GM18909 (cell line): ENCODE measurements at regions not wholly inside any gene's neighbourhood (a gene's known extent, or its start where the extent isn't known, plus 50 kb on each side); places are given as distances from the start of the nearest gene placed in this dataset.
A peak's percentile ranks its signal among the peaks of the same experiment; 100 is the strongest.
"Not testable (repeated sequence)": the region's sequence is repeated elsewhere in the genome, so short reads cannot be mapped to it uniquely, and the experiment has no call there.

Experiments
- ATAC-seq: cut with Tn5 transposase; IDR thresholded peaks from one replicate; pipeline ENCODE4 v1.9.1; 2021; ENCODE audit warnings: mild to moderate bottlenecking; ENCODE audit not compliant: unreplicated experiment, poor library complexity

GRCh38 chr9:3664044-3664443 is 138.2 kb upstream of the RFX3 start:
- ATAC-seq: no peak

DNA sequence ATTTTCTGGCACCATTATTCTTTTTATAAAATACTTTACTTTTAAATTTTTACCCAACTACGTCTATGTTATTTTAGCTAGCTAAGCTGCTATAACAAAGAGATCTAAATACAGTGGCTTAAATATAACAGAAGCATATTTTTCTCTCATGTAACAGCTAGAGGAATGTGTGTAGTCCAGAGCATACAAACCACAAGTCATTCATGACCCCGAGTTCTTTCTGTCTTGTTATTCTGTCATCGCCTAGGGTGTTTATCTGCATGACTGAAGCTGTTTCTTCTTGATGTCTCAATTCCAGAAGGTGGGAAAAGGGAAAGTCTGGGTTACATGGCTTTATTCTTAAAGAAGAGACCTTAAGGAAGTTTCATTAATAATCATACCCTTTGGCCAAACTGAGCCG is 136.9 kb upstream of the RFX3 start:
- ATAC-seq: no peak

DNA sequence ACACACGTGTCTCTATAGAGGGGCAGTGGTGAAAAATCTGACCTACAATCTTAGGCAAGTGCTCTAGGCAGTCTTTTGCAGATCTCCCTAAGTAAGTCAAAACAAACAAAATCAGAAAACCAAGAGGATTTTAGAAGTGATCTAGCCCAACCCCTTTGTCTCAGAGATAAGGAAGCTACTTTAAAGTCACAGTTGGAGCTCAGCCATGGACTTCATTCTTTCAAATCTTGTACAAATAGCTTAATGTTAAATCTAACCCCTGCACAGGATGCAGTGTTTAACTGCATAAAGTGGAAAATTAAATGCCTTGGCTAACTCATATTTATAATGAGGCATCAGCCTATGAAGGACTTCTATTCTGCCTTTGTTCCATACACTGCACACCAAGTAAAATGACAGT is 135.1 kb upstream of the RFX3 start:
- no peak for ATAC-seq

GRCh38 chr9:3659647-3660046 is 133.8 kb upstream of the RFX3 start:
- no peak for ATAC-seq

GRCh38 chr9:3658964-3659363 is 133.2 kb upstream of the RFX3 start:
- ATAC-seq: no peak

- peak; percentile 45 for ATAC-seq
Measured at GRCh38 chr9:3656224-3656623, 130.4 kb upstream of the RFX3 start.

- ATAC-seq: peak; percentile 59
Measured at GRCh38 chr9:3650994-3651622, 125.3 kb upstream of the RFX3 start.

- ATAC-seq: no peak
Measured at GRCh38 chr9:3648722-3649246, 123.0 kb upstream of the RFX3 start.

- no peak for ATAC-seq
Measured at GRCh38 chr9:3648266-3648665, 122.5 kb upstream of the RFX3 start.

- no peak for ATAC-seq
Measured at GRCh38 chr9:3647652-3648051, 121.9 kb upstream of the RFX3 start.

GRCh38 chr9:3646226-3646625 is 120.4 kb upstream of the RFX3 start:
- no peak for ATAC-seq

DNA sequence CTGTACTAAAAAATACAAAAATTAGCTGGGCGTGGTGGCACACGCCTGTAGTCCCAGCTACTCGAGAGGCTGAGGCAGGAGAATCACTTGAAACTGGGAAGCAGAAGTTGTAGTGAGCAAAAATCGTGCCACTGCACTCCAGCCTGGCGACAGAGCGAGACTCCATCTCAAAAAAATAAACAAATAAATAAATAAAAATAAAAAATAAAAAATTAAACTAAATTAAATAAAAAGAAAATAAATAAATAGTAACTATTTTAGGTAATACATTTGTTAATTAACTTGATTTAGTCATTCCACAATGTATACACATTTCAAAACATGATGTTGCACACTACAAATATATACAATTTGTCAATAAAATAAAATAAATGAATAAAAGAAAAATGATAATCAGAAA is 116.3 kb upstream of the RFX3 start:
- not testable (repeated sequence) for ATAC-seq

- no peak for ATAC-seq
Measured at GRCh38 chr9:3629495-3629894, 103.7 kb upstream of the RFX3 start.

GRCh38 chr9:3628239-3628638 is 102.4 kb upstream of the RFX3 start:
- ATAC-seq: no peak

- ATAC-seq: no peak
Measured at GRCh38 chr9:3608011-3608410, 82.2 kb upstream of the RFX3 start.

DNA sequence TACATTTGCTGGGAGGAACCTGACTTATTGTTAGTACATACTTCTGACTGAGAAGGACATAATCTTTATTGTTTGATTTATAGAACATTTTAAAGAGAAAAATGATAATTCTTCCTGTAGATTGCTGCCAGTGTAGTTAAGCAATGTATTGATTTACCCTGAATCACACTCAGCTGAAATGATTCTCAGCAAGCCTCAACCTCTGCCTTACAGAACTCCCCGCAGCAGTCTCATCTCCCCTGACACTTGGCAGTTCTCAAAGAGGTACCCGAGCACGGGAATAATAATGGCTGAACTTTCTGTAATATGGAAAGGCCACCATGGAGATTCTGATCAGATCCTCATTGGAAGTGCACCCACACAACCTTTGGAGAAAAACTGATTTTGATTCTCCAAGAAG is 74.9 kb upstream of the RFX3 start:
- no peak for ATAC-seq

GRCh38 chr9:3597792-3598191 is 72.0 kb upstream of the RFX3 start:
- ATAC-seq: no peak

DNA sequence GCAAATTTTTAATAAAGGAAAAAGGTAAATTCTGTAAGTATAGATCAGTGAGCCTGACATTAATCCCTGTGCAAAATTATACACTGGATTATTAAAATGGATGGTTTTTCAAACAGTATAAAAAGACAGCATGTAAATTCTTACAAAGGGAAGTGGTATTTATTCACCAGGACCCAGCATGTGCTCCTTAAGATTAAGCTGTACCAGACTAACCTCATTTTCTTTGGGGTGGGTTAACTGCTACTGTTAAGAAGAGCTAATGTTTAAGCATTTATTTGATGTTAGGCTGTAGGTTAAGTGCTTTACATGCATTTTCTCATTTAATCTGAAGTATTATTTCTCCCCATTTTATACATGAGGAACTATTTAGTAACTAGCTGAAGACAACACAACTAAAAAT is 60.3 kb upstream of the RFX3 start:
- ATAC-seq: no peak

GRCh38 chr9:3585606-3586005 is 59.8 kb upstream of the RFX3 start:
- no peak for ATAC-seq

DNA sequence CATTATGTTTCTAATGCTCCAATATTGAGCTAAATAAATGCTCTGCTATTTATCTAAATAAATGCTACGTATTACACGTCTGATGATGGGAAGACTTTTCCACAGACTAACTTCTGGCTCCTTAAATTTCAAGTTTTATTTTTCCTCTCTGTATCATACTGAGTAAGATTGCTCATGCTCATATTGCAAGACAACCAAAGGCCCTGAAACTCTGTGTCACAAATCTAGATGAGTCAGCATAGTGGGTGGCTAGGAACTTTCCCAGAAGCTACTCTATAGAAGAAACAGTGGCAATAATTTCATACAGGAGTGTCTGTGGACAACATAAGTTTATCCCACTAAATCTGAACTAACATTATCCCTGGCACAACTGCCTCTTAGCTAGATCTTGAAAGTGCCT is 53.0 kb upstream of the RFX3 start:
- ATAC-seq: no peak

GRCh38 chr9:3576328-3576727 is 50.5 kb upstream of the RFX3 start:
- ATAC-seq: no peak

DNA sequence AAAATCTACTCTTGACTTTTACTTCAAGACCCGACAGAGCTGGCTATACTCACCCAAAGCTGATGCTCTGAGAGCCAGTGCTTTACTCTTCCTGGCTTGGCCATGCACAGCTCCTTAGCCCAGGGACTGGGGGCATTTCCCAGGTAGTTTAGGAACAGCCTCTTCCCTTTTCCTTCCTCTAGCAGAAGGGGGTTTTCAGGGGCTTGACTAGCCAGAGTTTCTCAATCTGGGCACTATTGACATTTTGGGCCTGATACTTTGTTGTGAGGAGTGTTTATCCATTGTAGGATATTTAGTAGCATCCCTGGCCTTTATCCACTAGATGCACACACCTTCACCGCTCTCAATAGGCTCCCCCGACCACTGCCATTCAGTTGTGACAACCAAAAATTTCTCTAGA is 50.0 kb upstream of the RFX3 start:
- no peak for ATAC-seq
